Activated naive CD8-positive, alpha-beta T cell treated with anti-CD3 and anti-CD28 coated beads, Interleukin-2, amount 10 ng/mL, durations not matched to agents 7 days and 5 days (primary cell): ENCODE measurements at regions not wholly inside any gene's neighbourhood (a gene's known extent, or its start where the extent isn't known, plus 50 kb on each side); places are given as distances from the start of the nearest gene placed in this dataset.

ENCODE experiments used
- ATAC-seq: fragments of 150-1000 bp; cut with Tn5 transposase; one replicate; pipeline ENCODE4 v1.10.0; 2021; ENCODE audit warnings: low read depth, moderate library complexity
- POLR2A ChIA-PET: fragments of 350-600 bp; sonication (Branson Sonifier 250); formaldehyde crosslinking; loops from one replicate; lab custom pipeline; 2021; ENCODE audit warnings: antibody characterized with exemption; lab: Charles Lee
- DNase-seq: peaks from one replicate; pipeline ENCODE4 v3.0.0; 2021
- H3K27ac Mint-ChIP-seq: one replicate; pipeline ENCODE4 v1.8.0; 2022; ENCODE audit warnings: mild to moderate bottlenecking, mixed read lengths
- H3K27me3 Mint-ChIP-seq: one replicate; pipeline ENCODE4 v1.8.0; 2022; ENCODE audit warnings: mild to moderate bottlenecking, moderate library complexity, mixed read lengths
- H3K36me3 Mint-ChIP-seq: one replicate; pipeline ENCODE4 v1.8.0; 2021; ENCODE audit warnings: mild to moderate bottlenecking, mixed read lengths
- H3K4me1 Mint-ChIP-seq: one replicate; pipeline ENCODE4 v1.8.0; 2021; ENCODE audit warnings: mixed read lengths
- H3K4me3 Mint-ChIP-seq: one replicate; pipeline ENCODE4 v1.8.0; 2022; ENCODE audit warnings: mild to moderate bottlenecking, moderate library complexity, mixed read lengths
- H3K9me3 Mint-ChIP-seq: one replicate; pipeline ENCODE4 v1.8.0; 2021; ENCODE audit warnings: mixed read lengths

DNA sequence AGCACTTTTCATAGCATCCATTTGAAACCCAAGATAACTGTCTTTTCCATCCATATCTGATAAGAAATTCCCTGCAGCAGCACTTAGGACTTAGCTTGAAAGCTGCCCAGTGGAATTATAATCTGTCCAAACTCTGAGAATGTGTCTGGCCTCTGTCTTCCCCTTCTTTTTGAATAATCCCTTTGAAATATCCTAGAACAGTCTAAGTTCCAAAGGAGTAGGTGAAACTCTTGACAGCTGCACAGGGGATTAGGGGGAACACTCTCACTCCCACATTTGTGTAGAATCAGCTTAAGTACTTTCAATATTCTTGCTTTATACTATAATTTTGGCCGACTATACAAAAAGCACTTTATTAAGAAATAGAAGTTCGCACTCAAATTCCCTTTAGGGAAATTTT lies 157.7 kb downstream of the PAPSS1 start:
- Mint-ChIP-seq H3K4me3 (no peak overlapping the region), H3K27me3 (peaks cover 2% of the 10 kb centered on the region), H3K9me3 (no peaks in the 10 kb centered on the region), H3K4me1 (peaks cover 1% of the 10 kb centered on the region), H3K36me3 (no peaks in the 10 kb centered on the region), H3K27ac (no peak overlapping the region)
- ATAC-seq (no peak), DNase-seq (no peak)
- POLR2A ChIA-PET, result no interaction called here

DNA sequence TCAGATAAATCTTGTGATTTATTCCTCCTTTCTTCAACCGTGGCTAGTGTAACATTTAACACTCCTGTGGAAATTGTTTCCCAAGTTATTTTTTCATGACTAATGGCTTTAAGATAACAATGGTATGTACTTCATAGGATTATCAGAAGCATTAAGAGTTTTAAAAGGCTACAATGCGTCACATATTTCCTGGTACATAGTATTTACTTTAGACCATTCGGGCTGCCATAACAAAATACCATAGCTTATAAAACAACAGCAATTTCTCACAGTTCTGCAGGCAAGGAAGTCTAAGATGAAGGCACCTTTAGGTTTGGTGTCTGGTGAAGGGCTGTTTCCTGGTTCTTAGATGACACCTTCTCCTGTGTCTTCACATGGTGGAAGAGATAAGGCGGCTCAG lies 158.6 kb downstream of the PAPSS1 start:
- Mint-ChIP-seq H3K36me3 (no peaks in the 10 kb centered on the region), H3K27ac (no peak overlapping the region), H3K27me3 (no peaks in the 10 kb centered on the region), H3K4me1 (no peaks in the 10 kb centered on the region), H3K4me3 (no peak overlapping the region), H3K9me3 (no peaks in the 10 kb centered on the region)
- ATAC-seq (no peak), DNase-seq (no peak)
- POLR2A ChIA-PET, result no interaction called here

- Mint-ChIP-seq H3K4me1 (no peaks in the 10 kb centered on the region), H3K36me3 (no peaks in the 10 kb centered on the region), H3K27ac (no peak overlapping the region), H3K27me3 (no peaks in the 10 kb centered on the region), H3K4me3 (no peak overlapping the region), H3K9me3 (peaks cover under 1% of the 10 kb centered on the region)
- ATAC-seq, result no peak
- POLR2A ChIA-PET, result no interaction called here
- DNase-seq, result no peak
Observed at GRCh38 chr4:107559653-107560052, 160.4 kb downstream of the PAPSS1 start.

DNA sequence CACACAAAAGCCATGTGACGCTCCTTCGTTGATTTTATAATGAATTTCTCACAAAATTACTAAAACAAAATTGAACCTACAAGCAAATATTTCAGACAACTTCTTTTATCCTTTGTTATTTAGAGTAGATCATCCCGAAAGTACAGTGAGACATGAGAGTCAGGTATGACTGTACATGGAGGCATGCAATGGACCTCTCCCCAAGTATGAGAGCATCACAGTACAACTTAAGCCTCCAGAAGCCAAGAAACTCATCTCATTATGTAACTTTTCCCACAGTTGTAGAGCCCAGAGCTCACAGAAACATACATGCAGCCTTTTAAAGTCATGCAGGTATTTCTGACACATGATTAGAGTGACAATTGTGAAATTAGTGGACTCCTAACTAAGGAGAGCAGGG lies 167.7 kb downstream of the PAPSS1 start:
- Mint-ChIP-seq H3K36me3 (no peaks in the 10 kb centered on the region), H3K4me1 (no peaks in the 10 kb centered on the region), H3K27ac (no peak overlapping the region), H3K27me3 (peaks cover 3% of the 10 kb centered on the region), H3K4me3 (no peak overlapping the region), H3K9me3 (peaks cover 1% of the 10 kb centered on the region)
- ATAC-seq (no peak), DNase-seq (no peak)
- POLR2A ChIA-PET, result no interaction called here

- no peaks in the 10 kb centered on the region for H3K36me3 Mint-ChIP-seq
- DNase-seq (no peak), ATAC-seq (no peak)
- H3K4me1 Mint-ChIP-seq, result no peaks in the 10 kb centered on the region
- H3K27ac Mint-ChIP-seq, result no peak overlapping the region
- H3K4me3 Mint-ChIP-seq, result no peak overlapping the region
- H3K27me3 Mint-ChIP-seq, result peaks cover 3% of the 10 kb centered on the region
- POLR2A ChIA-PET, result no interaction called here
- H3K9me3 Mint-ChIP-seq, result no peaks in the 10 kb centered on the region
Observed at GRCh38 chr4:107548211-107548905, 171.7 kb downstream of the PAPSS1 start.

GRCh38 chr4:107546638-107547037 lies 173.4 kb downstream of the PAPSS1 start:
- Mint-ChIP-seq H3K27ac (no peak overlapping the region), H3K36me3 (no peaks in the 10 kb centered on the region), H3K9me3 (no peaks in the 10 kb centered on the region), H3K4me1 (no peaks in the 10 kb centered on the region), H3K27me3 (peaks cover under 1% of the 10 kb centered on the region), H3K4me3 (no peak overlapping the region)
- POLR2A ChIA-PET, result no interaction called here
- no peak for ATAC-seq
- no peak for DNase-seq

DNA sequence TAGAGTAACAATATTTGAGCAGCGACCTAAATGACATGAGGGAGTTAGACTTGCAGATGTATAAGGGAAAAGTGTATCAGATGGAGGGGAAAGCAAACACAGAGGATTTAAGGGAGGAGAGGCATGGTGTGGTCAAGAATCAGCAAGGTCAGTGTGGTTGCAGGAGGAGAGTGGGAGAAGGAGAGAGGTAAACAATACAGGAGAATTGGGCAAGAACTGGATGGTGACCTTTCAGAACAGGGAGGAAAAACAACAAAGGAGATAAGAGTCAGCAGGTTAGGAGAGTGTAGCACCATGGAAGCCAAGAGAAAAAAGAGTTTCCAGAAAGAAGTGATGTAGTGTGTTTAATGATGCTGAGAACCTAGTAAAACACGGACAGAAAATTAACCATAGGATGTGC lies 178.5 kb downstream of the PAPSS1 start:
- Mint-ChIP-seq H3K27ac (no peak overlapping the region), H3K9me3 (no peaks in the 10 kb centered on the region), H3K27me3 (no peaks in the 10 kb centered on the region), H3K4me1 (no peaks in the 10 kb centered on the region), H3K4me3 (no peak overlapping the region), H3K36me3 (no peaks in the 10 kb centered on the region)
- ATAC-seq (no peak), DNase-seq (no peak)
- POLR2A ChIA-PET, result no interaction called here

DNA sequence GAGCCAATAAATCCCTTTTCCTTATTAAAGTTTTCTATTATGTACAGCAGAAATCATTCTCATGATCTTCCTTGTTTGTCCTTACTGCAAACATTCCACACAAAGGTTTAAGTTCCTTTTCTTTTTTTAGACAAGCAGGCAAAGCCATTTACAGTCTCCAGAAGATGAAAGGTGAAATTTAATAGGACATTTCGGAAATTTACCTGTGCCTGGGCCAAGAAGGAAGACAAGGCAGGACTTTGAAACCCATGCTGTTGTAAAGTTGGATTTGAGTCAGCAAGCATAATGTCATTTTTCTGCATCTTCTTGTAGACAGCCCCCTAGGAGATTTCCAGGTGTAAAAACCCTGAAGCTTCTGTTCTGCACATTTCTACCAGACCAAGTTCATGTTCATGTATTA lies 188.1 kb downstream of the PAPSS1 start:
- POLR2A ChIA-PET, result no interaction called here
- no peaks in the 10 kb centered on the region for H3K9me3 Mint-ChIP-seq
- H3K4me1 Mint-ChIP-seq, result no peaks in the 10 kb centered on the region
- no peak for DNase-seq
- H3K36me3 Mint-ChIP-seq, result no peaks in the 10 kb centered on the region
- H3K27ac Mint-ChIP-seq, result no peak overlapping the region
- ATAC-seq, result no peak
- H3K27me3 Mint-ChIP-seq, result peaks cover 4% of the 10 kb centered on the region
- H3K4me3 Mint-ChIP-seq, result no peak overlapping the region

GRCh38 chr4:107520368-107520767 lies 199.7 kb downstream of the PAPSS1 start:
- ATAC-seq (no peak), DNase-seq (no peak)
- Mint-ChIP-seq H3K4me3 (no peak overlapping the region), H3K27ac (no peak overlapping the region), H3K9me3 (no peaks in the 10 kb centered on the region), H3K4me1 (no peaks in the 10 kb centered on the region), H3K27me3 (no peaks in the 10 kb centered on the region), H3K36me3 (no peaks in the 10 kb centered on the region)
- POLR2A ChIA-PET, result no interaction called here

DNA sequence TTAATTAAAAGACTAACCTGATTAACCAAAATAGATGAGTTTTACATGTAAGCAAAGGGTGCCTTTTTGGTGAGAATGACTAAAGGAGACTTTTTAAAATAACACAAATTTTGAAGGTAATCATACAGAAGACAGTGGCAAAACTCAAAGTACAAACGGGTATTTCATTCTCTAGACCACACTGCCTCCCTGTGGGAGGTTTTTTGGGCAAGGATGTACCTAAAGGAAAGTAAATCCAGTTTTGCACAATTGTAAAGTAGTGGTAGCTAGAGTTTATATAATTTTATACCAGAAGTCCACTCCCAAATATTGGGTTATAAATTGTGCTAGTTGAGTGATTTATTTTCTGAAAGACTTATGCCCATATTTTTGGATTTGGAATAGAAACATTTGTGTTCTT lies 201.0 kb downstream of the PAPSS1 start:
- no peak overlapping the region for H3K4me3 Mint-ChIP-seq
- no peaks in the 10 kb centered on the region for H3K27me3 Mint-ChIP-seq
- H3K36me3 Mint-ChIP-seq, result no peaks in the 10 kb centered on the region
- POLR2A ChIA-PET, result no interaction called here
- no peaks in the 10 kb centered on the region for H3K4me1 Mint-ChIP-seq
- H3K9me3 Mint-ChIP-seq, result no peaks in the 10 kb centered on the region
- ATAC-seq (no peak), DNase-seq (no peak)
- no peak overlapping the region for H3K27ac Mint-ChIP-seq

- Mint-ChIP-seq H3K27ac (no peak overlapping the region), H3K4me3 (no peak overlapping the region), H3K4me1 (no peaks in the 10 kb centered on the region), H3K36me3 (no peaks in the 10 kb centered on the region), H3K9me3 (no peaks in the 10 kb centered on the region), H3K27me3 (no peaks in the 10 kb centered on the region)
- ATAC-seq (no peak), DNase-seq (no peak)
- POLR2A ChIA-PET, result no interaction called here
Observed at GRCh38 chr4:107518076-107518475, 202.0 kb downstream of the PAPSS1 start.

DNA sequence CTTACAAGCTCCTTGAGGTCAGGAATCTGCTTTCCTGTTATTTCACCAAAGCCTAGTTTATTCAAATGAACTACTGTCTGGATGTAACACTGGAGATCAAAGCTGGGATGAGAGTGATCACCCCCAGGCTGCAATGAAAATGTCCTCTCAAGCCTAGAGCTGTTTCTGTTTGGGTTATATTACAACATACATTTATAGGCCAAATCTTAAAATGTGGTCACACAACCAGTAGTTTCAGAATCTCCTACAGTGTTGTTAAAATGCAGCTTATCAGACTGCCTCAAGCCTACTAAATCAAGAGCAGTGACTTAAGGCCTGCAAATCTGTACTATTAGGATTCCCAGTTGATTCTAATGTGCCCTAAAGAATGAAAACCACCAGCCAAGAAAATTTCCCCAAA lies 207.5 kb downstream of the PAPSS1 start:
- DNase-seq (no peak), ATAC-seq (no peak)
- Mint-ChIP-seq H3K36me3 (no peaks in the 10 kb centered on the region), H3K4me3 (no peak overlapping the region), H3K27ac (no peak overlapping the region), H3K9me3 (no peaks in the 10 kb centered on the region), H3K4me1 (no peaks in the 10 kb centered on the region), H3K27me3 (no peaks in the 10 kb centered on the region)
- POLR2A ChIA-PET, result no interaction called here

DNA sequence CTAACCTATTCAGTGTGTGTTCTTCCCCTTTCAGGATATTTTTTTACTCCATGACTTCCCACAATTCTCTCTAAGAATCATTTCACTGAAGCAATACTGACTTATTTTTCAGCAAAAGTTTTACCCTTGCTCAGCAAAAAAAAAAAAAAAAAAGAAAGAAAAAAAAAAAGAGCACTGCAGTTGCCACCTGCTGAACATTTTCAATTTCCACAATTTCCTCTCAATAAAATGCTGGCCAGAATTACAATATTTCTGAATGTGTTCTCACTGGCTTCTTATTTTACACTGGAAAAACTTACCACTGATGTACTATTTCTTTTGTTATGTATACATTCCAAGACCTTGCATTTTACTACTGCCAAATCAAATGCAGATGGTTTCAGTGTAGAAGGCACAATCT lies 210.4 kb downstream of the PAPSS1 start:
- no peak for DNase-seq
- H3K9me3 Mint-ChIP-seq, result no peaks in the 10 kb centered on the region
- H3K4me1 Mint-ChIP-seq, result no peaks in the 10 kb centered on the region
- H3K36me3 Mint-ChIP-seq, result no peaks in the 10 kb centered on the region
- ATAC-seq, result no peak
- H3K4me3 Mint-ChIP-seq, result no peak overlapping the region
- H3K27me3 Mint-ChIP-seq, result no peaks in the 10 kb centered on the region
- POLR2A ChIA-PET, result no interaction called here
- H3K27ac Mint-ChIP-seq, result no peak overlapping the region

- no peak overlapping the region for H3K27ac Mint-ChIP-seq
- no peak overlapping the region for H3K4me3 Mint-ChIP-seq
- no peaks in the 10 kb centered on the region for H3K9me3 Mint-ChIP-seq
- H3K4me1 Mint-ChIP-seq, result no peaks in the 10 kb centered on the region
- DNase-seq, result no peak
- no peak for ATAC-seq
- POLR2A ChIA-PET, result no interaction called here
- peaks cover 2% of the 10 kb centered on the region for H3K27me3 Mint-ChIP-seq
- no peaks in the 10 kb centered on the region for H3K36me3 Mint-ChIP-seq
Observed at GRCh38 chr4:107500551-107500950, 219.5 kb downstream of the PAPSS1 start.

DNA sequence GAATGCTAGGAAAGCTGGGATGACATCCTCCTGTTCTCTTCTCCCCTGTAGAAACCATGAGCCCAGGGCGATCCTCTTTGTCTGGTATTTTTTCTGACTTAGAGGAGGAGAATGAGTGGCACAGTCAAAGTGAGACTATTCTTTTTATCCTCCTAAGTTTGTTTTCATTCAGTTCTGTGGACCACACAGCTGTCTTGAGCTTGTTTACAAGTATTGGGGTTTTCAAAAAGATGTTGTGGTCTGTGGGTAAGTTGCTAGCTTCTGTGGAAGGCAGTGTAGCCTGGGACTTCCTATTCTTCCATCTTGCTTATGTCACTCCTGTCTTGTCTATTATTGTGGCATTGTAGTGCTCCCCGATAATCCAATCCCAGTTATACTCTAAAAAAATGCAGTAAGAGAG lies 223.0 kb downstream of the PAPSS1 start:
- POLR2A ChIA-PET, result no interaction called here
- ATAC-seq, result no peak
- Mint-ChIP-seq H3K27ac (no peak overlapping the region), H3K4me1 (no peaks in the 10 kb centered on the region), H3K27me3 (peaks cover 2% of the 10 kb centered on the region), H3K4me3 (no peak overlapping the region), H3K36me3 (no peaks in the 10 kb centered on the region), H3K9me3 (no peaks in the 10 kb centered on the region)
- no peak for DNase-seq
